SK-N-SH (cell line): ENCODE measurements at regions not wholly inside any gene's neighbourhood (a gene's known extent, or its start where the extent isn't known, plus 50 kb on each side); places are given as distances from the start of the nearest gene placed in this dataset.

ENCODE experiments used
- CTCF ChIP-seq: fragments of 200-600 bp; sonication (generic); IDR thresholded peaks from 2 replicates; pipeline ENCODE4 v1.6.1; 2017; ENCODE audit warnings: antibody characterized with exemption, mild to moderate bottlenecking, moderate library complexity
- EP300 ChIP-seq, 2 experiments: IDR thresholded peaks; 2 replicates each; pipeline versions ENCODE4 v1.4.0 to v1.6.1; 2012; ENCODE audit warnings: borderline replicate concordance in 1 of 2, low read depth in 1 of 2, low read length in 1 of 2
- EZH2phosphoT487 ChIP-seq: fragments of 200-600 bp; sonication (generic); IDR thresholded peaks from 2 replicates; pipeline ENCODE4 v1.6.1; 2017; ENCODE audit warnings: low read depth, mixed run types, mild to moderate bottlenecking, antibody characterized with exemption, moderate library complexity, borderline replicate concordance
- FOXJ3 ChIP-seq: sonication (generic); formaldehyde crosslinking; IDR thresholded peaks from 2 replicates; pipeline ENCODE4 v1.5.1; 2020; ENCODE audit warnings: mild to moderate bottlenecking, missing genetic modification reagents
- GABPA ChIP-seq: IDR thresholded peaks from 2 replicates; pipeline ENCODE4 v1.4.0; 2012; ENCODE audit warnings: low read depth, mild to moderate bottlenecking
- MAX ChIP-seq: IDR thresholded peaks from 2 replicates; pipeline ENCODE4 v1.4.0; 2012; ENCODE audit warnings: low read depth
- MXI1 ChIP-seq: IDR thresholded peaks from 2 replicates; pipeline ENCODE4 v1.6.1; 2012; ENCODE audit warnings: mild to moderate bottlenecking, low read depth, low read length, improper control_type of control experiment
- PBX3 ChIP-seq: IDR thresholded peaks from 2 replicates; pipeline ENCODE4; 2012
- POLR2AphosphoS5 ChIP-seq: IDR thresholded peaks from 2 replicates; pipeline ENCODE4 v1.6.1; 2012; ENCODE audit warnings: low read depth, low read length
- REST ChIP-seq: IDR thresholded peaks from 2 replicates; pipeline ENCODE4 v1.6.1; 2012; ENCODE audit warnings: mild to moderate bottlenecking, low read depth, low read length, moderate library complexity
- RXRA ChIP-seq: IDR thresholded peaks from 2 replicates; pipeline ENCODE4 v1.4.0; 2012; ENCODE audit warnings: low read depth, mild to moderate bottlenecking, borderline replicate concordance
- SMC3 ChIP-seq: IDR thresholded peaks from 2 replicates; pipeline ENCODE4 v1.6.1; 2012; ENCODE audit warnings: low read depth, low read length, improper control_type of control experiment
- YY1 ChIP-seq: IDR thresholded peaks from 2 replicates; pipeline ENCODE4 v1.4.0; 2012; ENCODE audit warnings: low read depth, mild to moderate bottlenecking
- ZBTB33 ChIP-seq: IDR thresholded peaks from 2 replicates; pipeline ENCODE4 v1.4.0; 2012; ENCODE audit warnings: low read depth, borderline replicate concordance

- TF ChIP-seq FOXJ3 (CRISPR knock-in tag) (no peak), CTCF (no peak), POLR2AphosphoS5 (no peak), YY1 (no peak), ZBTB33 (no peak), RXRA (no peak), EZH2phosphoT487 (no peak), REST (no peak), PBX3 (no peak), GABPA (no peak), EP300 (IDR thresholded peaks at IDR 0.05; ENCODE audit: borderline replicate concordance in 1 of 2, low read depth in 1 of 2, low read length in 1 of 2) (no peak), MAX (no peak), MXI1 (no peak), SMC3 (no peak)
Observed at GRCh38 chr18:30616414-30616813, 426.1 kb downstream of the DSC3 start.
